Suprapubic skin (tissue), 4 donors: ENCODE measurements at regions not wholly inside any gene's neighbourhood (a gene's known extent, or its start where the extent isn't known, plus 50 kb on each side); places are given as distances from the start of the nearest gene placed in this dataset.

ENCODE experiments used
- POLR2A ChIP-seq, 2 donors: fragments of 450-650 bp; IDR thresholded peaks; one replicate each; pipeline ENCODE4 v1.6.1; 2017; ENCODE audit warnings: antibody characterized with exemption in 2 of 2, mild to moderate bottlenecking in 2 of 2, moderate library complexity in 2 of 2
- POLR2AphosphoS5 ChIP-seq, 3 donors: sonication (generic); formaldehyde crosslinking; IDR thresholded peaks; one replicate each; pipeline ENCODE4 v1.6.1; 2017; ENCODE audit warnings: antibody characterized with exemption in 3 of 3
- TF ChIP-seq, protein P1 (sequence below), 2 donors: fragments of 200-600 bp in 1 of 2; fragments of 450-650 bp in 1 of 2; sonication (generic) in 1 of 2; IDR thresholded peaks; one replicate each; pipeline ENCODE4 v1.5.1; 2016 to 2019; ENCODE audit warnings: antibody characterized with exemption in 2 of 2, mild to moderate bottlenecking in 1 of 2, moderate library complexity in 1 of 2

DNA sequence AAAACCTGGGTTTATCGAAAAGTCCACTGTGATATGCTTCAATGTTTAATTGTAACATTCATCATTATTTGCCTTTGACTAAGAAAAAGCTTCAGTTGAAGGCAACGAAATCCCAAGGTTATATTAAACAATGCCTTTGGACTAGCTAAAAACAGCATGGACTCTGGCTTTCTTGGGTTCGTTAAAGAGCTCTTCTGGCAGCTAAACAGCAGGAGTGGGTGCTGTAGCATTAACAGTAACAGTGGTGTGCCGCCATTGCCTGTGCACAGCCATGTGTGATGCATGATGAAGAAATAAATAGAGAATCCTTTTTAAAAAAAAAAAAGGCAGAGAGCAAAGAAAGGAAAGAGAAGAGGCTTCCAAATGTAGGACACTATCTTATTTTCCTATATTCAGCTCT, 406.6 kb upstream of the FAT3 start:
- TF ChIP-seq POLR2A (IDR thresholded peaks at IDR 0.05) = no peak
- TF ChIP-seq, protein P1, sequence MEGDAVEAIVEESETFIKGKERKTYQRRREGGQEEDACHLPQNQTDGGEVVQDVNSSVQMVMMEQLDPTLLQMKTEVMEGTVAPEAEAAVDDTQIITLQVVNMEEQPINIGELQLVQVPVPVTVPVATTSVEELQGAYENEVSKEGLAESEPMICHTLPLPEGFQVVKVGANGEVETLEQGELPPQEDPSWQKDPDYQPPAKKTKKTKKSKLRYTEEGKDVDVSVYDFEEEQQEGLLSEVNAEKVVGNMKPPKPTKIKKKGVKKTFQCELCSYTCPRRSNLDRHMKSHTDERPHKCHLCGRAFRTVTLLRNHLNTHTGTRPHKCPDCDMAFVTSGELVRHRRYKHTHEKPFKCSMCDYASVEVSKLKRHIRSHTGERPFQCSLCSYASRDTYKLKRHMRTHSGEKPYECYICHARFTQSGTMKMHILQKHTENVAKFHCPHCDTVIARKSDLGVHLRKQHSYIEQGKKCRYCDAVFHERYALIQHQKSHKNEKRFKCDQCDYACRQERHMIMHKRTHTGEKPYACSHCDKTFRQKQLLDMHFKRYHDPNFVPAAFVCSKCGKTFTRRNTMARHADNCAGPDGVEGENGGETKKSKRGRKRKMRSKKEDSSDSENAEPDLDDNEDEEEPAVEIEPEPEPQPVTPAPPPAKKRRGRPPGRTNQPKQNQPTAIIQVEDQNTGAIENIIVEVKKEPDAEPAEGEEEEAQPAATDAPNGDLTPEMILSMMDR (IDR thresholded peaks at IDR 0.05) = no peak
- no peak for TF ChIP-seq POLR2AphosphoS5 (IDR thresholded peaks at IDR 0.05)
